H1 (cell line): ENCODE measurements at regions not wholly inside any gene's neighbourhood (a gene's known extent, or its start where the extent isn't known, plus 50 kb on each side); places are given as distances from the start of the nearest gene placed in this dataset.

Source experiments
- CTCF ChIA-PET: fragments of 300-600 bp; sonication (Branson Sonifier 250); formaldehyde crosslinking; loops from one replicate; lab custom pipeline; 2021; ENCODE audit not compliant: partially characterized antibody; lab: Charles Lee
- POLR2A ChIA-PET: fragments of 300-600 bp; sonication (Branson Sonifier 250); formaldehyde crosslinking; loops from one replicate; lab custom pipeline; 2021; ENCODE audit warnings: inconsistent platforms; ENCODE audit not compliant: partially characterized antibody; lab: Charles Lee
- DNase-seq, 2 experiments: peaks; one replicate each; pipeline versions ENCODE4 v3.0.0 to v3.0.0-alpha.2; 2010 to 2022; ENCODE audit warnings: low spot score in 2 of 2, low read depth in 1 of 2, mixed read lengths in 1 of 2
- FAIRE-seq: peaks from 2 replicates; lab custom pipeline; 2011; peaks lifted over from hg19 to GRCh38; lab: Jason Lieb, UNC
- H2AFZ ChIP-seq: 2 replicates; pipeline ENCODE4 v1.8.1; 2012; ENCODE audit warnings: low read length, inconsistent platforms
- H2AK5ac ChIP-seq: 2 replicates; pipeline ENCODE4 v1.6.1; 2013; ENCODE audit warnings: low read depth, low read length
- H2BK120ac ChIP-seq: replicated peaks from 2 replicates; pipeline ENCODE3; 2013; ENCODE audit warnings: low read depth, low read length, inconsistent platforms
- H2BK12ac ChIP-seq: 2 replicates; pipeline ENCODE4 v1.6.1; 2013; ENCODE audit warnings: low read depth, low read length
- H2BK15ac ChIP-seq: 2 replicates; pipeline ENCODE4 v1.6.1; 2013; ENCODE audit warnings: low read length
- H2BK20ac ChIP-seq: 2 replicates; pipeline ENCODE4 v1.6.1; 2013; ENCODE audit warnings: low read length
- H2BK5ac ChIP-seq: 2 replicates; pipeline ENCODE4 v1.6.1; 2013; ENCODE audit warnings: low read depth, low read length
- H3K14ac ChIP-seq: 2 replicates; pipeline ENCODE4 v1.6.1; 2013; ENCODE audit warnings: inconsistent platforms; ENCODE audit not compliant: insufficient read length
- H3K18ac ChIP-seq: 2 replicates; pipeline ENCODE4 v1.6.1; 2013; ENCODE audit warnings: low read length; ENCODE audit errors: extremely low read depth
- H3K23ac ChIP-seq: 2 replicates; pipeline ENCODE4 v1.6.1; 2013; ENCODE audit warnings: inconsistent platforms; ENCODE audit not compliant: insufficient read length
- H3K23me2 ChIP-seq: 2 replicates; pipeline ENCODE4 v1.6.1; 2013; ENCODE audit warnings: low read depth, low read length
- H3K27ac ChIP-seq: 2 replicates; pipeline ENCODE4 v1.6.1; 2011; ENCODE audit warnings: low read depth, low read length, inconsistent platforms
- H3K27me3 ChIP-seq, 4 experiments: replicated peaks in 1 of 4; 1 replicate in 1 of 4; 2 replicates in 3 of 4; pipeline versions ENCODE4 v1.6.1 to v1.8.1; 2011 to 2013; ENCODE audit warnings: low read length in 3 of 4, mild to moderate bottlenecking in 3 of 4, inconsistent platforms in 2 of 4, mixed read lengths in 2 of 4, moderate library complexity in 1 of 4; ENCODE audit not compliant: control insufficient read depth in 3 of 4, insufficient read depth in 3 of 4; ENCODE audit errors: extremely low read depth in 1 of 4
- H3K36me3 ChIP-seq, 4 experiments: 2 replicates each; pipeline versions ENCODE4 v1.6.1 to v1.8.1; 2011 to 2013; ENCODE audit warnings: mild to moderate bottlenecking in 4 of 4, low read length in 3 of 4, moderate library complexity in 2 of 4, control low read depth in 1 of 4, inconsistent platforms in 1 of 4; ENCODE audit not compliant: insufficient read depth in 4 of 4, control insufficient read depth in 2 of 4
- H3K4ac ChIP-seq: replicated peaks from 2 replicates; pipeline ENCODE3; 2013; ENCODE audit warnings: low read length, low read depth, mixed read lengths, inconsistent platforms; ENCODE audit not compliant: insufficient read length
- H3K4me1 ChIP-seq, 4 experiments: replicated peaks in 1 of 4; 1 replicate in 1 of 4; 2 replicates in 3 of 4; pipeline versions ENCODE4 v1.6.1 to v1.8.1; 2011 to 2013; ENCODE audit warnings: low read length in 3 of 4, inconsistent platforms in 2 of 4, mixed read lengths in 1 of 4; ENCODE audit not compliant: insufficient read depth in 4 of 4, control insufficient read depth in 3 of 4
- H3K4me2 ChIP-seq, 2 experiments: 2 replicates each; pipeline versions ENCODE4 v1.6.1 to v1.8.1; 2011 to 2013; ENCODE audit warnings: low read depth in 2 of 2, low read length in 2 of 2, control low read depth in 1 of 2, inconsistent platforms in 1 of 2, mild to moderate bottlenecking in 1 of 2; ENCODE audit not compliant: insufficient read depth in 1 of 2
- H3K4me3 ChIP-seq, 4 experiments: fragments of 200-600, 300-600 bp in 1 of 4; sonication (generic), shearing (Covaris generic), sonication (Bioruptor Twin) in 1 of 4; 2 replicates each; pipeline versions ENCODE4 v1.5.1 to v1.8.1; 2011 to 2016; ENCODE audit warnings: low read length in 4 of 4, low read depth in 3 of 4, control low read depth in 2 of 4, inconsistent platforms in 2 of 4, mild to moderate bottlenecking in 2 of 4, mixed read lengths in 1 of 4, moderate library complexity in 1 of 4; ENCODE audit not compliant: insufficient read depth in 2 of 4; ENCODE audit errors: extremely low read depth in 1 of 4
- H3K56ac ChIP-seq: replicated peaks from 2 replicates; pipeline ENCODE3; 2013; ENCODE audit warnings: low read depth, mild to moderate bottlenecking, mixed read lengths, low read length, inconsistent platforms; ENCODE audit not compliant: insufficient read length
- H3K79me1 ChIP-seq: 2 replicates; pipeline ENCODE4 v1.6.1; 2013; ENCODE audit warnings: low read depth, low read length, control low read depth
- H3K79me2 ChIP-seq, 2 experiments: 2 replicates each; pipeline versions ENCODE4 v1.6.1 to v1.8.1; 2012 to 2013; ENCODE audit warnings: low read length in 2 of 2, mild to moderate bottlenecking in 2 of 2, inconsistent platforms in 1 of 2; ENCODE audit not compliant: insufficient read depth in 2 of 2, control insufficient read depth in 1 of 2
- H3K9ac ChIP-seq, 4 experiments: replicated peaks in 1 of 4; 1 replicate in 1 of 4; 2 replicates in 3 of 4; pipeline versions ENCODE4 v1.6.1 to v1.8.1; 2011 to 2013; ENCODE audit warnings: low read depth in 3 of 4, low read length in 3 of 4, control low read depth in 2 of 4, mild to moderate bottlenecking in 2 of 4, moderate library complexity in 2 of 4, inconsistent platforms in 1 of 4; ENCODE audit errors: extremely low read depth in 1 of 4
- H3K9me3 ChIP-seq, 2 experiments: 2 replicates each; pipeline versions ENCODE4 v1.6.1 to v1.8.1; 2012 to 2013; ENCODE audit warnings: mild to moderate bottlenecking in 2 of 2, moderate library complexity in 2 of 2, control low read depth in 1 of 2, inconsistent platforms in 1 of 2, low read depth in 1 of 2, low read length in 1 of 2, mixed read lengths in 1 of 2; ENCODE audit not compliant: insufficient read depth in 2 of 2
- H4K20me1 ChIP-seq, 2 experiments: replicated peaks in 1 of 2; 2 replicates each; pipeline versions ENCODE3 to v1.8.1; 2011 to 2013; ENCODE audit warnings: inconsistent platforms in 2 of 2, low read length in 2 of 2, mild to moderate bottlenecking in 1 of 2; ENCODE audit not compliant: insufficient read depth in 2 of 2, control insufficient read depth in 1 of 2
- H4K5ac ChIP-seq: 2 replicates; pipeline ENCODE4 v1.6.1; 2013; ENCODE audit warnings: low read length, low read depth, mixed read lengths, inconsistent platforms; ENCODE audit not compliant: insufficient read length
- H4K8ac ChIP-seq: 2 replicates; pipeline ENCODE4 v1.8.0; 2013; ENCODE audit warnings: mild to moderate bottlenecking, moderate library complexity, low read length, inconsistent platforms; ENCODE audit not compliant: insufficient read depth; ENCODE audit errors: extremely low read depth
- H4K91ac ChIP-seq: replicated peaks from 2 replicates; pipeline ENCODE3; 2013; ENCODE audit warnings: low read length, mixed read lengths, inconsistent platforms; ENCODE audit not compliant: insufficient read length
- CREB1 ChIP-seq: IDR thresholded peaks from 2 replicates; pipeline ENCODE4 v1.6.1; 2012; ENCODE audit warnings: inconsistent platforms
- CTCF ChIP-seq, 3 experiments: IDR thresholded peaks; 1 replicate in 2 of 3; 2 replicates in 1 of 3; pipeline versions ENCODE4 v1.5.1 to v1.6.1; 2011; ENCODE audit warnings: low read length in 3 of 3, mild to moderate bottlenecking in 3 of 3, inconsistent platforms in 2 of 3, low read depth in 1 of 3, moderate library complexity in 1 of 3; ENCODE audit not compliant: insufficient read depth in 1 of 3; ENCODE audit errors: control extremely low read depth in 1 of 3
- RAD21 ChIP-seq, 2 experiments: IDR thresholded peaks in 1 of 2; conservative IDR thresholded peaks in 1 of 2; 2 replicates each; pipeline ENCODE4 v1.6.1; 2011; ENCODE audit warnings: low read depth in 2 of 2, low read length in 2 of 2, improper control_type of control experiment in 1 of 2, inconsistent platforms in 1 of 2, mild to moderate bottlenecking in 1 of 2, moderate library complexity in 1 of 2

DNA sequence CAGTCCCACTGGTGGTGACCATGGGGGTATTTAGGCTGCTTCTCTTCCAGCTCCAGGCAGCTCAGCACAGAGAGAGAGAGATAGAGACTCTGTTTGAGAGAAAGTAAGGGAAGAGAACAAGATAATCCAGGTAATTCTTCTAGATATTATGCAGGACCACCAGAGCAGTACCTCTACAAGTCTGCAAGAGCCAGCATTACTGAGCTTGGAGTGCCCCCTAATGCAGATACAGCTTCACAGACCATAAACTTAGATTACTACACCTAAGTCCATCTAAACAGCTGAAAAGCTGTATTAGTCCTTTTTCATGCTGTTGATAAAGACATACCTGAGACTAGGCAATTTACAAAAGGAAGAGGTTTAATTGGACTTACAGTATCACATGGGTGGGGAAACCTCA lies 570.3 kb downstream of the LRRIQ3 start:
- Histone ChIP-seq H3K4me1 (no peaks in the 10 kb centered on the region), H3K4me2 (no peak overlapping the region), H2BK120ac (no peak overlapping the region), H2BK20ac (no peak overlapping the region), H3K9ac (no peak overlapping the region), H4K20me1 (no peaks in the 10 kb centered on the region), H3K4me3 (no peak overlapping the region), H2AK5ac (no peak overlapping the region), H3K79me1 (no peaks in the 10 kb centered on the region), H3K27me3 (no peaks in the 10 kb centered on the region), H3K79me2 (no peaks in the 10 kb centered on the region), H3K56ac (no peak overlapping the region), H3K23me2 (no peaks in the 10 kb centered on the region), H2AFZ (no peak overlapping the region), H4K5ac (no peak overlapping the region), H3K9me3 (0 out of 4 replicates have a peak, but pooled peaks cover 0 to 4% of the 10 kb centered on the region in 2 experiments), H3K23ac (no peak overlapping the region), H3K27ac (no peak overlapping the region), H2BK5ac (no peak overlapping the region), H2BK15ac (no peak overlapping the region), H3K18ac (no peak overlapping the region), H2BK12ac (no peak overlapping the region), H3K4ac (no peak overlapping the region), H4K8ac (no peak overlapping the region), H3K14ac (no peak overlapping the region), H4K91ac (no peak overlapping the region), H3K36me3 (no peaks in the 10 kb centered on the region)
- ChIA-PET POLR2A (no interaction called here), CTCF (interaction anchor here (0.6 to 1.5 kb wide), 6 partner anchors 36 to 1010 kb away, joined by 3 to 7 read pairs (median 4); no protein-coding TSS in a partner anchor)
- no peak for DNase-seq
- TF ChIP-seq CREB1 (no peak), RAD21 (IDR thresholded peaks at IDR 0.05 in 1 of 2, conservative IDR thresholded peaks at IDR 0.05 in 1 of 2; ENCODE audit: low read depth in 2 of 2, low read length in 2 of 2) (peak; percentile 50 to 61), CTCF (IDR thresholded peaks at IDR 0.05; ENCODE audit: control extremely low read depth in 1 of 3, insufficient read depth in 1 of 3, low read depth in 1 of 3, low read length in 3 of 3) (peak in 2 of 3 experiments; percentile 11 to 12; a peak in 2 of 4 replicates)
- no peak for FAIRE-seq
